ENCODE measurements at regions not wholly inside any gene's neighbourhood (a gene's known extent, or its start where the extent isn't known, plus 50 kb on each side); places are given as distances from the start of the nearest gene placed in this dataset.

DNA sequence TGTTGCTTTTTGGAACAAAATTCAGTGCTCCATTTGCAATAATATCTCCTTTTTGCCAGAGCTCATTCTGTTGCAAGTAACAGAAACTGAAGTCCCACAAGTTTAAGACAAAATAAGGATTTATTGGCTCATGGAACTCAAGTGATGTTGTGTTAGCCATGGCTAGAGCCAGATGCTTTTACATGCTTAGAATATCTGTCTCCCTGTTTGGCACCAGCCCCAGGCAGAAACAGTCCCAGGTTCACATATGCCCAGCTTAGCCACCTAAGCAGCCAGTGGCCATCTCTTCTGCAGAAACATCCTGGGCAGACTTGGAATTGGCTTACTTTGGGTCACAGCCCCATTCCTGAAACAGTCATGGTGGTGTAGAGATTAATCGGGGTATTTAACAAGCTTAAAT is 540.9 kb upstream of the SGCD start:
- Histone ChIP-seq H4K20me1 (ENCODE audit: insufficient read depth) (no peaks in the 10 kb centered on the region), H3K4me3 (no peak overlapping the region), H3K4me2 (no peak overlapping the region), H3K4me1 (replicated peaks; ENCODE audit: insufficient read depth) (no peaks in the 10 kb centered on the region), H3F3A (ENCODE audit: insufficient read depth, low read depth) (no peaks in the 10 kb centered on the region), H3K27ac (no peak overlapping the region), H3K27me3 (ENCODE audit: insufficient read depth, low read depth) (no peaks in the 10 kb centered on the region), H2AFZ (no peak overlapping the region), H3K9me2 (ENCODE audit: insufficient read depth) (no peaks in the 10 kb centered on the region), H3K79me2 (ENCODE audit: low read depth) (no peaks in the 10 kb centered on the region), H3K9me3 (ENCODE audit: insufficient read depth, low read depth) (no peaks in the 10 kb centered on the region), H3K36me3 (ENCODE audit: low read depth) (no peaks in the 10 kb centered on the region)
- CTCF ChIA-PET = no interaction called here
- intact Hi-C loops (cut with micrococcal nuclease; ENCODE audit: unreplicated experiment) = no loop called here
- TF ChIP-seq, protein P1, sequence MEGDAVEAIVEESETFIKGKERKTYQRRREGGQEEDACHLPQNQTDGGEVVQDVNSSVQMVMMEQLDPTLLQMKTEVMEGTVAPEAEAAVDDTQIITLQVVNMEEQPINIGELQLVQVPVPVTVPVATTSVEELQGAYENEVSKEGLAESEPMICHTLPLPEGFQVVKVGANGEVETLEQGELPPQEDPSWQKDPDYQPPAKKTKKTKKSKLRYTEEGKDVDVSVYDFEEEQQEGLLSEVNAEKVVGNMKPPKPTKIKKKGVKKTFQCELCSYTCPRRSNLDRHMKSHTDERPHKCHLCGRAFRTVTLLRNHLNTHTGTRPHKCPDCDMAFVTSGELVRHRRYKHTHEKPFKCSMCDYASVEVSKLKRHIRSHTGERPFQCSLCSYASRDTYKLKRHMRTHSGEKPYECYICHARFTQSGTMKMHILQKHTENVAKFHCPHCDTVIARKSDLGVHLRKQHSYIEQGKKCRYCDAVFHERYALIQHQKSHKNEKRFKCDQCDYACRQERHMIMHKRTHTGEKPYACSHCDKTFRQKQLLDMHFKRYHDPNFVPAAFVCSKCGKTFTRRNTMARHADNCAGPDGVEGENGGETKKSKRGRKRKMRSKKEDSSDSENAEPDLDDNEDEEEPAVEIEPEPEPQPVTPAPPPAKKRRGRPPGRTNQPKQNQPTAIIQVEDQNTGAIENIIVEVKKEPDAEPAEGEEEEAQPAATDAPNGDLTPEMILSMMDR (conservative IDR thresholded peaks at IDR 0.05) = no peak
- no peak for TF ChIP-seq EZH2 (IDR thresholded peaks at IDR 0.05; ENCODE audit: low read depth)
- no peak for DNase-seq
- no TSS peak for BruUV-seq (replicated peaks)
- POLR2A ChIA-PET (ENCODE audit: unreplicated experiment) = no interaction called here

DNA sequence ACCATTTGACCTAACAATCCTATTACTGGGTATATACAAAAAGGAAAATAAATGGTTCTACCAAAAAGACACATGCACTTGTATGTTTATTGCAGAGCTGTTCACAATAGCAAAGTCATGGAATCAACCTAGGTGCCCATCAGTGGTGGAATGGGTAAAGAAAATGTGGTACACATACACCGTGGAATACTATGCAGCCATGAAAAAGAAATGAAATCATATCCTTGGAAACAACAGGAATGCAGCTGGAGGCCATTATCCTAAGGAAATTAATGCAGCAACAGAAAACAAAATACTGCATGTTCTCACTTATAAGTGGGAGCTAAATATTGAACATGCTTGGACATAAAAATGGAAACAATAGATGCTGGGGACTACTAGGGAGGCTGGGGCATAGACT is 534.1 kb upstream of the SGCD start:
- BruUV-seq (replicated peaks) = no TSS peak
- peaks cover 6% of the 10 kb centered on the region; the same call in 1 of the 2 replicates for H3K9me3 ChIP-seq (ENCODE audit: insufficient read depth, low read depth)
- no peaks in the 10 kb centered on the region for H3K9me2 ChIP-seq (ENCODE audit: insufficient read depth)
- H3K36me3 ChIP-seq (ENCODE audit: low read depth) = no peaks in the 10 kb centered on the region
- no peaks in the 10 kb centered on the region for H3F3A ChIP-seq (ENCODE audit: insufficient read depth, low read depth)
- H3K4me1 ChIP-seq (replicated peaks; ENCODE audit: insufficient read depth) = no peaks in the 10 kb centered on the region
- H3K4me2 ChIP-seq = no peak overlapping the region
- DNase-seq = no peak
- H3K4me3 ChIP-seq = no peak overlapping the region
- H2AFZ ChIP-seq = no peak overlapping the region
- CTCF ChIA-PET = no interaction called here
- no peaks in the 10 kb centered on the region for H4K20me1 ChIP-seq (ENCODE audit: insufficient read depth)
- H3K27me3 ChIP-seq (ENCODE audit: insufficient read depth, low read depth) = no peaks in the 10 kb centered on the region
- H3K79me2 ChIP-seq (ENCODE audit: low read depth) = no peaks in the 10 kb centered on the region
- intact Hi-C loops (cut with micrococcal nuclease; ENCODE audit: unreplicated experiment) = no loop called here
- POLR2A ChIA-PET (ENCODE audit: unreplicated experiment) = no interaction called here
- no peak overlapping the region for H3K27ac ChIP-seq
- TF ChIP-seq, protein P1 (conservative IDR thresholded peaks at IDR 0.05) = no peak
- TF ChIP-seq EZH2 (IDR thresholded peaks at IDR 0.05; ENCODE audit: low read depth) = no peak

DNA sequence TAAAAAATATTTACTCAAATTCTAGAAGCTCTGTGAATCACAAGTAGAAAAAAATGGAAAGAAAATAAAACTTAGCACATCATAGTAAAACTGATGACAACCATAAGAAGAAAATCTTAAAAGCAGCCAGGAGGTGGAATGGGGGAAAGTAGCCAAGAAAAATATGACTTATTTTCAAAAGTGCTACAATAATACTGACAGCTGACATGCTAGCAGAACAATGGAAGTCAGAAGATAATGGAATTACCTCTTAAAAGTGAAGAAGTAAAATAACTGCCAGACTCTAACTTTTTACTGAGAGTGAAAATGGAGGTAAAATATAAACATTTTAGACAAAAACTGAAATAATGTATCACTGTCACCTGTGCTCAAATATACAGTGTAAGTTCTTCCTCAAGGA is 532.2 kb upstream of the SGCD start:
- no TSS peak for BruUV-seq (replicated peaks)
- Histone ChIP-seq H3K9me3 (ENCODE audit: insufficient read depth, low read depth) (peaks cover 6% of the 10 kb centered on the region; the same call in 1 of the 2 replicates), H3K9me2 (ENCODE audit: insufficient read depth) (no peaks in the 10 kb centered on the region), H3F3A (ENCODE audit: insufficient read depth, low read depth) (no peaks in the 10 kb centered on the region), H3K36me3 (ENCODE audit: low read depth) (no peaks in the 10 kb centered on the region), H3K4me3 (no peak overlapping the region), H3K4me2 (no peak overlapping the region), H3K27ac (no peak overlapping the region), H3K79me2 (ENCODE audit: low read depth) (no peaks in the 10 kb centered on the region), H3K27me3 (ENCODE audit: insufficient read depth, low read depth) (no peaks in the 10 kb centered on the region), H3K4me1 (replicated peaks; ENCODE audit: insufficient read depth) (no peaks in the 10 kb centered on the region), H2AFZ (no peak overlapping the region), H4K20me1 (ENCODE audit: insufficient read depth) (no peaks in the 10 kb centered on the region)
- intact Hi-C loops (cut with micrococcal nuclease; ENCODE audit: unreplicated experiment) = no loop called here
- CTCF ChIA-PET = no interaction called here
- no peak for DNase-seq
- POLR2A ChIA-PET (ENCODE audit: unreplicated experiment) = no interaction called here
- TF ChIP-seq EZH2 (IDR thresholded peaks at IDR 0.05; ENCODE audit: low read depth) = no peak
- TF ChIP-seq, protein P1 (conservative IDR thresholded peaks at IDR 0.05) = no peak

All from PC-9 (cell line).